ENCODE measurements at regions not wholly inside any gene's neighbourhood (a gene's known extent, or its start where the extent isn't known, plus 50 kb on each side); places are given as distances from the start of the nearest gene placed in this dataset.

DNA sequence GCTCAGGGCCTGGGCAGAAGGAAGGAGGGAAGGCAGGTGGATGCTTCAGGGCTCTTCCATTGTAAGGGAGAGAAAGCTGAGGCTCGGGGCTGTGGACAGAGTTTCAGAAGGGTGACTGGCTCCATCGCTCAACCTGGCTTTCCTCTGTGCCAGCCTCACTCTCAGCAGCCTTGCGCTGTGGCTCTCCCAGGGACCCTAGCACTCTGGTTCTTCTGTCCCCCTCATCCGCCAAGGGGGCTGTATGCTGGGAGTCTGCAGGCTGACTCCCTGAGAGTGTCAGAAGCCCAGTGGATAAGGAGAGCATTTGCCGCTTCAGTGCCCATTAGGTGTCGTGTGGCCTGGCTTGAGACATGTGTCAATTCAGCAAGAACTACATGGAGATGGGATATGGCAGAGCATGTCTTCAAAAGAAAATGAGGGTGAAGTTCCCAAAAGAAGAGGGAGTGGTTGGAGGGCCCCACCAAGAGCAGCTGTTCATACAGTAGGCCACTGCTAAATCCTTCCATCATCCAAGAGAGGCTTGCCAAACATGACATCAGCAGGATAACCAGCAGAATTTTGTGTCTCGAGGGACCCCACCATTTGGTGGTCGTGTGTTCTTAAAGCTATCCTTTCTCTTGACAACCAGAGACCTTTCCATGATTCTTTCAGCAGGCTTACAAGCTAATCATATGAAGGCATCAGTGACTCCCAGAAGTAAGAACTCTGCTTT, 148.2 kb downstream of the IRX5 start:
- TF ChIP-seq, protein P1, sequence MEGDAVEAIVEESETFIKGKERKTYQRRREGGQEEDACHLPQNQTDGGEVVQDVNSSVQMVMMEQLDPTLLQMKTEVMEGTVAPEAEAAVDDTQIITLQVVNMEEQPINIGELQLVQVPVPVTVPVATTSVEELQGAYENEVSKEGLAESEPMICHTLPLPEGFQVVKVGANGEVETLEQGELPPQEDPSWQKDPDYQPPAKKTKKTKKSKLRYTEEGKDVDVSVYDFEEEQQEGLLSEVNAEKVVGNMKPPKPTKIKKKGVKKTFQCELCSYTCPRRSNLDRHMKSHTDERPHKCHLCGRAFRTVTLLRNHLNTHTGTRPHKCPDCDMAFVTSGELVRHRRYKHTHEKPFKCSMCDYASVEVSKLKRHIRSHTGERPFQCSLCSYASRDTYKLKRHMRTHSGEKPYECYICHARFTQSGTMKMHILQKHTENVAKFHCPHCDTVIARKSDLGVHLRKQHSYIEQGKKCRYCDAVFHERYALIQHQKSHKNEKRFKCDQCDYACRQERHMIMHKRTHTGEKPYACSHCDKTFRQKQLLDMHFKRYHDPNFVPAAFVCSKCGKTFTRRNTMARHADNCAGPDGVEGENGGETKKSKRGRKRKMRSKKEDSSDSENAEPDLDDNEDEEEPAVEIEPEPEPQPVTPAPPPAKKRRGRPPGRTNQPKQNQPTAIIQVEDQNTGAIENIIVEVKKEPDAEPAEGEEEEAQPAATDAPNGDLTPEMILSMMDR (IDR thresholded peaks at IDR 0.05), result no peak
- no peak for TF ChIP-seq POLR2A (IDR thresholded peaks at IDR 0.05)
